ENCODE measurements at regions not wholly inside any gene's neighbourhood (a gene's known extent, or its start where the extent isn't known, plus 50 kb on each side); places are given as distances from the start of the nearest gene placed in this dataset.
"Not testable (repeated sequence)": the region's sequence is repeated elsewhere in the genome, so short reads cannot be mapped to it uniquely, and the experiment has no call there.

GRCh38 chr2:89947208-89947815, 1255.8 kb downstream of the RPIA start:
- not testable (repeated sequence) for DNase-seq (ENCODE audit: extremely low read depth, low read depth)

DNA sequence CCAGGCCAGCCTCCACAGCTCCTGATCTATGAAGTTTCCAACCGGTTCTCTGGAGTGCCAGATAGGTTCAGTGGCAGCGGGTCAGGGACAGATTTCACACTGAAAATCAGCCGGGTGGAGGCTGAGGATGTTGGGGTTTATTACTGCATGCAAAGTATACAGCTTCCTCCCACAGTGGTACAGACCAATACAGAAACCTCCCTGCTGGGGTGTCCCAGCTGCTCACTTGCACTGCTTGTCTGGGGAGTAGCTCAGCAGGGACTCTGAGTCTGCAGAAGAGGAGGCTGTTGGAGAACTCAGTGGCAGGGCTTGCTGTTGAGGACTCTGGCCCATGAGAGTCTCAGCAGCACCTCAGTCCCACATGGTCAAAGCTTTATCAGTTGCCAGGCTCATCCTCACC, 1256.6 kb downstream of the RPIA start:
- not testable (repeated sequence) for DNase-seq (ENCODE audit: extremely low read depth, low read depth)

DNA sequence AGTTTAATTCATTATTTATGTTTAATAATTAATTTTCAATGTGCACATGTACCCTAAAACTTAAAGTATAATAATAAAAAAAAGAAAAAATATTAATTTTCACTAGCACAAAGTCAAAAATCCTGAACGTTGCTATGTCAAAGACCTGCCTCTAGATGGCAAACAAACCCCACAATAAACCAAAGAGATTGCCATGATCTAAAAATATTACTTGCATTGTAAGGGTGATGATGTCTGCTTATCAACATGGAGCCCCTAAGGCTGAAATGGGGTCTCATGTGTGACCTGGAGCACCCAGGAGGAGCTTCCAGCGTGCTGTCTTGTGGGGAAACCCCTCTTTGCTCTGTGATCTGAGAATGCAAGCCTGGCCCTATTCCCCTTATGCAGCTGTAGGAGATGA, 1259.3 kb downstream of the RPIA start:
- DNase-seq (ENCODE audit: extremely low read depth, low read depth) = not testable (repeated sequence)

DNA sequence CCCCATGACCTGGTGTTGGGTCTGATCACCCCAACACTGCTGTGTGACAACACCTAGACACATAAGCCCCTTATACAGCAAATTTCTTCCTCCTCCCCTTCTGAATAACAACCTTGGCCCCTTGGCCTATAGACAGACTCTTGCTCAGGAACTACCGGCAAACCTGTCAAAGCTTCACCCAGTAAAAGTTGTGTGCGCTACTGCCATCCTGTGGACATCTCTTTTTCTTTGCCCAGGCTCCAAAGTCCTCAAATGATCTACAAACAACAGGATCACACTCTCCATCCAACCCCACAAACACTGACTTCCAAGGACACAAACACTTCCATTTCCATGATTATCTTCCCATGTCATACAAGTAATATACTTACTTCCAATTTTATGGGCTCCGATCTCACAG, 1265.8 kb downstream of the RPIA start:
- peak; percentile 23 for DNase-seq (ENCODE audit: extremely low read depth, low read depth)

- not testable (repeated sequence) for DNase-seq (ENCODE audit: extremely low read depth, low read depth)
These were observed 1268.4 kb downstream of the RPIA start for GRCh38 chr2:89959729-89960378.

DNA sequence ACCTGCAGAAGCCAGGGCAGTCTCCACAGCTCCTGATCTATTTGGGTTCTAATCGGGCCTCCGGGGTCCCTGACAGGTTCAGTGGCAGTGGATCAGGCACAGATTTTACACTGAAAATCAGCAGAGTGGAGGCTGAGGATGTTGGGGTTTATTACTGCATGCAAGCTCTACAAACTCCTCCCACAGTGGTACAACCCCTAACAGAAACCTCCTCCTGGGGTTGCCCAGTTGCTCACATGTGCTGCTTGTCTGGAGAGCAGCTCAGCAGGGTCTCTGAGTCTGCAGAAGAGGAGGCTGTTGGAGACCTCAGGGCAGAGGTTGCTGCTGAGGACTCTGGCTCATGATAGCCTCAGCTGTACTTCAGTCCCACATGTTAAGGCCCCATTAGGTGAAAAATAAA, 1269.1 kb downstream of the RPIA start:
- not testable (repeated sequence) for DNase-seq (ENCODE audit: extremely low read depth, low read depth)

GRCh38 chr2:89968567-89968966, 1277.1 kb downstream of the RPIA start:
- not testable (repeated sequence) for DNase-seq (ENCODE audit: extremely low read depth, low read depth)

DNA sequence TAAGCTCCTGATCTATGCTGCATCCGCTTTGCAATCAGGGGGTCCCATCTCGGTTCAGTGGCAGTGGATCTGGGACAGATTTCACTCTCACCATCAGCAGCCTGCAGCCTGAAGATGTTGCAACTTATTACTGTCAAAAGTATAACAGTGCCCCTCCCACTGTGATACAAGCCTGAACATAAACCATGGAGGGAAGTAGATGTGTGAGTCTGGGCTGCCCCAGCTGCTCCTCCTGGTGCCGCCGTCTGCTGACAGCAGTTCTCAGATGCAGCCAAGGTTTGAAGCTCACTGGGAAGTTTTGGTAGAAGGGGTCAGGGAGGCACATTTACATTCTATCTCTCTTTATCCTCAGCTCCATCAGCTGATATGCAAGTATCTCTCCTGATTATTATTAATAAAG, 1277.7 kb downstream of the RPIA start:
- DNase-seq (ENCODE audit: extremely low read depth, low read depth) = not testable (repeated sequence)

DNA sequence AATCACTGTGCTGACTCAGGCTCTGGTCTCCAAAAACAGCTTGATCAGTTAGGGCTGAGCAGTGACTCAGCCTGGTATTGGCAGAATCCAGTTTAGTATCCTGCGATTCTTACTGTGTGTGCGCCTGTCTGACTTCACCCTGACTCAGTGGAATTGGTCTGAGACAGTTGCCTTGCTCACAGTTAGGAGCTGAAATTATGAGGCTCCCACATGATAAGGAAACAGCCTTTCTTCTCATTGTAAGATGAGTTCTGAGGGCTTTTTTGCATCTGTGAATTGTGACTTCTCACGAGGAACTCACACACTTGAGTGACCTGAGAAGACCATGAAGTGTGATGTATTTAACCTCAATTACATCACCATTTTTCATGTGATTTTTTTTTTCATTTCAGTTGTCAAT, 1282.4 kb downstream of the RPIA start:
- DNase-seq (ENCODE audit: extremely low read depth, low read depth) = not testable (repeated sequence)

DNA sequence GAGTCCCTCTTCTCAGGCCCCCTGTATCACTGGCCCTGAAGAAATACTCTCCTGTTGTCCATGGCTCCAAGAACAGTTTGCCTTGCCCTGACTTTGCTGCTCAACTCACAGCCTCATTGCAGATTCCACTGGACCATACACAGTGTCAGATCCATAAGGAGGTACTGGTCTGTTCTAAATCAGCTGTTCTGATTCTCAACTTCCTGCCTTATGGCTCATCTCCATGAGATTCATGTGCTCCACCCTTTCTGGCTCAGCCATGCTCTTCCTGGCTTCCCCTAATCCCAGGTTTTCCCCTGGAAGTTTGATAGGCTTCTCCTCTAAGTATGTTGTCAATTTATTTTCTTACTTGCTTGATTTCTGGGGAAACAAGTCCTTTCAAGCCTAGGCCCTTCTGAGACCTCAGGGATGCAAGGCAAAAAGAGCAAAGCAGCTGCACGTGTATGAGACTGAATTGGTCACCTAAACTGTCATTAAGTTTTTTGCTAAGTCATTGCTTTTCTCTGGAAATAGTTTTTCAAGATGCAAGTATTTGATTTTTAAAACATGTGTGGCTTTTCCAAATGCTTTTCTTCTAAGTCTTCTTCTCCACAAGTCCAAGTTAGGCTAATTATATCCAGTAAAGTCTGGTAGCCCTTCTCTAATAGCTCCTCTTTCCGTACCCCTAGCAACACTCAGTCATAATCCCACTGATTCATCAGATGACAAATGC, 1288.5 kb downstream of the RPIA start:
- not testable (repeated sequence) for DNase-seq (ENCODE audit: extremely low read depth, low read depth)

DNA sequence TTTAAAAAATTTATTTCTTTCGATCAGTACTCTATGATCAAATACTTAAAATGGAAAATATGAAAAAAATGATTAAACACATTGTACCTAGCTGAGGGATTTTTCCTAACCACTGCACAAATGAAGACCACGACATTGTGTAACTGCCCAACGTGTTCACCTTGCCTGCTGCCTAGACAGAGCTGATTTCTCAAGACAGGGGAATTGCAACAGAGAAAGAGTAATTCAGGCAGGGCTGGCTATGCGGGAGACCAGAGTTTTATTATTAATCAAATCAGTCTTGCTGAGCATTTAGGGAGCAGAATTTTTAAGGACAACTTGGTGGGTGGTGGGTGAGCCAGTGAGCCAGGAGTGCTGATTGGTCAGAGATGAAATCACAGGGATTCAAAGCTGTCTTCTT, 1290.8 kb downstream of the RPIA start:
- DNase-seq (ENCODE audit: extremely low read depth, low read depth) = not testable (repeated sequence)

GRCh38 chr2:89985650-89986049, 1294.2 kb downstream of the RPIA start:
- not testable (repeated sequence) for DNase-seq (ENCODE audit: extremely low read depth, low read depth)

- not testable (repeated sequence) for DNase-seq (ENCODE audit: extremely low read depth, low read depth)
These were observed 1295.1 kb downstream of the RPIA start for GRCh38 chr2:89986532-89986931.

DNA sequence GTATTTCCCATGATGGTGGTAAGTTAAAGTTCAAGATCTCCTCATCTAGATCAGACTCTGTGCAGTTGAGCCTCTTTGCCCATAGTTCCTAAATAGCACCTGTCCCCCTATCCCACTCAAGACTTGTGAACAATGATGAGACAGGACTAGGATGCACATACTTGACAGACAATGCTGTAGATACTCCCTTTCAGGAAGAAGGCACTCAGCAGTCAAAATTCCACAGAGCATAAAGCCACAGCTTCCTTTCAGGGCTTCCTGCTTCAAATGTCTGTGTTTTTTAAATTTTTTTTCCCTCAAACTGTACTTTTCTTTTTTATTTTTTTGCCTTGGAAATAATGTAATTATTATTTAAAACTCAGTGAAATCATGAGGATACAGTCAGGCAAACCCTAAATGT, 1305.3 kb downstream of the RPIA start:
- not testable (repeated sequence) for DNase-seq (ENCODE audit: extremely low read depth, low read depth)

GRCh38 chr2:90004553-90004952, 1313.1 kb downstream of the RPIA start:
- not testable (repeated sequence) for DNase-seq (ENCODE audit: extremely low read depth, low read depth)

- DNase-seq (ENCODE audit: extremely low read depth, low read depth) = not testable (repeated sequence)
These were observed 1319.1 kb downstream of the RPIA start for GRCh38 chr2:90010442-90011100.

GRCh38 chr2:90011101-90011443, 1319.6 kb downstream of the RPIA start:
- DNase-seq (ENCODE audit: extremely low read depth, low read depth) = not testable (repeated sequence)

GRCh38 chr2:90019908-90020307, 1328.4 kb downstream of the RPIA start:
- DNase-seq (ENCODE audit: extremely low read depth, low read depth) = not testable (repeated sequence)

DNA sequence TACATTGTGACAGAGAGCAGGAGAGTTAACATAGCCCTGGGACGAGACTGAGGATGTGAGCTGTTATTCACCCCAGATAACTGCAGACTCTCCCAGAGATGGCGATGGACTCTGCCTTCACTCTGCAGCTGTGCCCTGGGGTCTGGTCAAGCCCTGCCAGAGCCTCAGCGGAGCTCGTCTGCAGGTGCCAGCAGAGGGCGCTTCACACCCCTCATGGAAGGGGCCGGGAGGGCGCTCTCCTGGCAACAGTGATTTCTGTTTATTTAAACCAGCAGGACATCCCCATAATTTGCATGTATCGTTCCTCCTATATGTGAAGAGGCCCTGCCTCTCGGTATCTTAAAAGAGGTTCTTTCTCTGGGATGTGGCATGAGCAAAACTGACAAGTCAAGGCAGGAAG, 1329.8 kb downstream of the RPIA start:
- DNase-seq (ENCODE audit: extremely low read depth, low read depth) = not testable (repeated sequence)

DNA sequence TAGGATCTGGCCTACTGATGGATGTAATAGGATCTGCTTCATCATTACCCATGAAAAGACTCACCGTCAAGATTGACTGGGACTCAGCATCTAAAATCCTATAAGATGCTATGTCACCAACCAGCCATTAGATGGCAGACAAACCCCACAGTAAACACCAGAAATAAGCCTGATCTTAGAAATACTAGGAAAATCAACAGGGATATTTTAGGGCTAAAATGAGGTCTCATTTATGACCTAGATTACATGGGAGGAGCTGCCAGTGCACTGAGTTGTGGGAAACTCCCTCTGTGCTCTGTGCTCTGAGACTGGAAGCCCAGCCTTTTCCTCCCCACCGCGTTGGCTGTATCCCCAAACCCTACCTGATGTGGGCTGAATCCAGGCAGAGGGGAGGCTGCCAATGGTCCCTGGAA, 1335.8 kb downstream of the RPIA start:
- not testable (repeated sequence) for DNase-seq (ENCODE audit: extremely low read depth, low read depth)

- not testable (repeated sequence) for DNase-seq (ENCODE audit: extremely low read depth, low read depth)
These were observed 1337.1 kb downstream of the RPIA start for GRCh38 chr2:90028381-90029079.
